GM23338 (cell line): ENCODE measurements at regions not wholly inside any gene's neighbourhood (a gene's known extent, or its start where the extent isn't known, plus 50 kb on each side); places are given as distances from the start of the nearest gene placed in this dataset.

Source experiments
- EZH2 ChIP-seq: fragments of 200-600 bp; sonication (generic); IDR thresholded peaks from one replicate; pipeline ENCODE4 v1.8.0; 2017; ENCODE audit warnings: antibody characterized with exemption, mild to moderate bottlenecking, low read depth; ENCODE audit not compliant: unreplicated experiment
- EZH2phosphoT487 ChIP-seq: fragments of 200-600 bp; sonication (generic); IDR thresholded peaks from one replicate; pipeline ENCODE4 v1.8.1; 2018; ENCODE audit warnings: antibody characterized with exemption; ENCODE audit not compliant: unreplicated experiment
- JUNB ChIP-seq: IDR thresholded peaks from one replicate; pipeline ENCODE4 v1.6.1; 2016; ENCODE audit warnings: antibody characterized with exemption; ENCODE audit not compliant: unreplicated experiment
- NANOG ChIP-seq: IDR thresholded peaks from 2 replicates; pipeline ENCODE4 v1.6.1; 2016; ENCODE audit warnings: antibody characterized with exemption, borderline replicate concordance
- POLR2AphosphoS5 ChIP-seq: IDR thresholded peaks from 2 replicates; pipeline ENCODE4 v1.6.1; 2016; ENCODE audit warnings: antibody characterized with exemption, low read depth
- ZNF331 ChIP-seq: fragments of 250-450 bp; sonication (Bioruptor Pico); IDR thresholded peaks from 2 replicates; pipeline ENCODE4 v1.5.0; 2020; ENCODE audit warnings: low read depth, mild to moderate bottlenecking, moderate library complexity
- TF ChIP-seq, protein P1 (sequence below), 2 experiments: fragments of 200-600 bp in 1 of 2; sonication (generic) in 1 of 2; conservative IDR thresholded peaks; 2 replicates each; pipeline versions ENCODE4 v1.5.1 to v1.6.1; 2016 to 2017; ENCODE audit warnings: antibody characterized with exemption in 2 of 2, low read depth in 2 of 2, mild to moderate bottlenecking in 2 of 2, moderate library complexity in 1 of 2
- TF ChIP-seq, protein P2 (sequence below): IDR thresholded peaks from one replicate; pipeline ENCODE4 v1.6.1; 2018; ENCODE audit warnings: antibody characterized with exemption; ENCODE audit not compliant: unreplicated experiment
- TF ChIP-seq, protein P3 (sequence below): IDR thresholded peaks from 2 replicates; pipeline ENCODE4 v1.6.1; 2016; ENCODE audit warnings: antibody characterized with exemption

GRCh38 chrX:65921363-65921762 lies 118.5 kb downstream of the VSIG4 start:
- TF ChIP-seq, protein P1, sequence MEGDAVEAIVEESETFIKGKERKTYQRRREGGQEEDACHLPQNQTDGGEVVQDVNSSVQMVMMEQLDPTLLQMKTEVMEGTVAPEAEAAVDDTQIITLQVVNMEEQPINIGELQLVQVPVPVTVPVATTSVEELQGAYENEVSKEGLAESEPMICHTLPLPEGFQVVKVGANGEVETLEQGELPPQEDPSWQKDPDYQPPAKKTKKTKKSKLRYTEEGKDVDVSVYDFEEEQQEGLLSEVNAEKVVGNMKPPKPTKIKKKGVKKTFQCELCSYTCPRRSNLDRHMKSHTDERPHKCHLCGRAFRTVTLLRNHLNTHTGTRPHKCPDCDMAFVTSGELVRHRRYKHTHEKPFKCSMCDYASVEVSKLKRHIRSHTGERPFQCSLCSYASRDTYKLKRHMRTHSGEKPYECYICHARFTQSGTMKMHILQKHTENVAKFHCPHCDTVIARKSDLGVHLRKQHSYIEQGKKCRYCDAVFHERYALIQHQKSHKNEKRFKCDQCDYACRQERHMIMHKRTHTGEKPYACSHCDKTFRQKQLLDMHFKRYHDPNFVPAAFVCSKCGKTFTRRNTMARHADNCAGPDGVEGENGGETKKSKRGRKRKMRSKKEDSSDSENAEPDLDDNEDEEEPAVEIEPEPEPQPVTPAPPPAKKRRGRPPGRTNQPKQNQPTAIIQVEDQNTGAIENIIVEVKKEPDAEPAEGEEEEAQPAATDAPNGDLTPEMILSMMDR (conservative IDR thresholded peaks at IDR 0.05; ENCODE audit: low read depth in 2 of 2), result no peak
- TF ChIP-seq, protein P2, sequence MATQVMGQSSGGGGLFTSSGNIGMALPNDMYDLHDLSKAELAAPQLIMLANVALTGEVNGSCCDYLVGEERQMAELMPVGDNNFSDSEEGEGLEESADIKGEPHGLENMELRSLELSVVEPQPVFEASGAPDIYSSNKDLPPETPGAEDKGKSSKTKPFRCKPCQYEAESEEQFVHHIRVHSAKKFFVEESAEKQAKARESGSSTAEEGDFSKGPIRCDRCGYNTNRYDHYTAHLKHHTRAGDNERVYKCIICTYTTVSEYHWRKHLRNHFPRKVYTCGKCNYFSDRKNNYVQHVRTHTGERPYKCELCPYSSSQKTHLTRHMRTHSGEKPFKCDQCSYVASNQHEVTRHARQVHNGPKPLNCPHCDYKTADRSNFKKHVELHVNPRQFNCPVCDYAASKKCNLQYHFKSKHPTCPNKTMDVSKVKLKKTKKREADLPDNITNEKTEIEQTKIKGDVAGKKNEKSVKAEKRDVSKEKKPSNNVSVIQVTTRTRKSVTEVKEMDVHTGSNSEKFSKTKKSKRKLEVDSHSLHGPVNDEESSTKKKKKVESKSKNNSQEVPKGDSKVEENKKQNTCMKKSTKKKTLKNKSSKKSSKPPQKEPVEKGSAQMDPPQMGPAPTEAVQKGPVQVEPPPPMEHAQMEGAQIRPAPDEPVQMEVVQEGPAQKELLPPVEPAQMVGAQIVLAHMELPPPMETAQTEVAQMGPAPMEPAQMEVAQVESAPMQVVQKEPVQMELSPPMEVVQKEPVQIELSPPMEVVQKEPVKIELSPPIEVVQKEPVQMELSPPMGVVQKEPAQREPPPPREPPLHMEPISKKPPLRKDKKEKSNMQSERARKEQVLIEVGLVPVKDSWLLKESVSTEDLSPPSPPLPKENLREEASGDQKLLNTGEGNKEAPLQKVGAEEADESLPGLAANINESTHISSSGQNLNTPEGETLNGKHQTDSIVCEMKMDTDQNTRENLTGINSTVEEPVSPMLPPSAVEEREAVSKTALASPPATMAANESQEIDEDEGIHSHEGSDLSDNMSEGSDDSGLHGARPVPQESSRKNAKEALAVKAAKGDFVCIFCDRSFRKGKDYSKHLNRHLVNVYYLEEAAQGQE, result no peak
- no peak for TF ChIP-seq JUNB
- no peak for TF ChIP-seq EZH2phosphoT487
- TF ChIP-seq, protein P3, sequence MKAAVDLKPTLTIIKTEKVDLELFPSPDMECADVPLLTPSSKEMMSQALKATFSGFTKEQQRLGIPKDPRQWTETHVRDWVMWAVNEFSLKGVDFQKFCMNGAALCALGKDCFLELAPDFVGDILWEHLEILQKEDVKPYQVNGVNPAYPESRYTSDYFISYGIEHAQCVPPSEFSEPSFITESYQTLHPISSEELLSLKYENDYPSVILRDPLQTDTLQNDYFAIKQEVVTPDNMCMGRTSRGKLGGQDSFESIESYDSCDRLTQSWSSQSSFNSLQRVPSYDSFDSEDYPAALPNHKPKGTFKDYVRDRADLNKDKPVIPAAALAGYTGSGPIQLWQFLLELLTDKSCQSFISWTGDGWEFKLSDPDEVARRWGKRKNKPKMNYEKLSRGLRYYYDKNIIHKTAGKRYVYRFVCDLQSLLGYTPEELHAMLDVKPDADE, result no peak
- no peak for TF ChIP-seq EZH2
- TF ChIP-seq POLR2AphosphoS5, result no peak
- no peak for TF ChIP-seq NANOG
- no peak for TF ChIP-seq ZNF331 (CRISPR knock-in tag)
